ENCODE measurements at regions not wholly inside any gene's neighbourhood (a gene's known extent, or its start where the extent isn't known, plus 50 kb on each side); places are given as distances from the start of the nearest gene placed in this dataset.

- H3K27ac ChIP-seq: no peak overlapping the region
- ChIA-PET CTCF (no interaction called here), POLR2A (ENCODE audit: low non-redundant PET) (no interaction called here)
- TF ChIP-seq CTCF (conservative IDR thresholded peaks at IDR 0.05; ENCODE audit: low read depth): no peak
- no peak for DNase-seq (ENCODE audit: low spot score)
Observed at GRCh38 chr12:94748726-94749421, 98.5 kb upstream of the TMCC3 start.

GRCh38 chr12:94745562-94745961 is 95.2 kb upstream of the TMCC3 start:
- ChIA-PET POLR2A (ENCODE audit: low non-redundant PET) (no interaction called here), CTCF (interaction anchor here (0.7 kb wide), 1 partner anchor 93 kb away, joined by 3 read pairs; no protein-coding TSS in a partner anchor)
- no peak for TF ChIP-seq CTCF (conservative IDR thresholded peaks at IDR 0.05; ENCODE audit: low read depth)
- no peak overlapping the region for H3K27ac ChIP-seq
- no peak for DNase-seq (ENCODE audit: low spot score)

- DNase-seq (ENCODE audit: low spot score): no peak
- POLR2A ChIA-PET (ENCODE audit: low non-redundant PET): no interaction called here
- no peak for TF ChIP-seq CTCF (conservative IDR thresholded peaks at IDR 0.05; ENCODE audit: low read depth)
- H3K27ac ChIP-seq: no peak overlapping the region
- CTCF ChIA-PET: interaction anchor here (0.5 to 0.8 kb wide), 2 partner anchors 522 to 1240 kb away, joined by 3 to 4 read pairs; no protein-coding TSS in a partner anchor
Observed at GRCh38 chr12:94743174-94743573, 92.8 kb upstream of the TMCC3 start.

- POLR2A ChIA-PET (ENCODE audit: low non-redundant PET): no interaction called here
- no peak overlapping the region for H3K27ac ChIP-seq
- DNase-seq (ENCODE audit: low spot score): no peak
- CTCF ChIA-PET: no interaction called here
- TF ChIP-seq CTCF (conservative IDR thresholded peaks at IDR 0.05; ENCODE audit: low read depth): no peak
Observed at GRCh38 chr12:94740601-94741362, 90.4 kb upstream of the TMCC3 start.

- ChIA-PET POLR2A (ENCODE audit: low non-redundant PET) (no interaction called here), CTCF (interaction anchor here (0.5 to 0.6 kb wide), 4 partner anchors 28 to 190 kb away, joined by 3 to 4 read pairs (median 3); no protein-coding TSS in a partner anchor)
- TF ChIP-seq CTCF (conservative IDR thresholded peaks at IDR 0.05; ENCODE audit: low read depth): no peak
- no peak overlapping the region for H3K27ac ChIP-seq
- DNase-seq (ENCODE audit: low spot score): no peak
Observed at GRCh38 chr12:94736820-94737219, 86.5 kb upstream of the TMCC3 start.

GRCh38 chr12:94736004-94736403 is 85.6 kb upstream of the TMCC3 start:
- no peak for TF ChIP-seq CTCF (conservative IDR thresholded peaks at IDR 0.05; ENCODE audit: low read depth)
- H3K27ac ChIP-seq: no peak overlapping the region
- ChIA-PET CTCF (interaction anchor here (0.6 kb wide), 1 partner anchor 76 kb away, joined by 3 read pairs; no protein-coding TSS in a partner anchor), POLR2A (ENCODE audit: low non-redundant PET) (no interaction called here)
- no peak for DNase-seq (ENCODE audit: low spot score)
